HG03097 (cell line): ENCODE measurements at regions not wholly inside any gene's neighbourhood (a gene's known extent, or its start where the extent isn't known, plus 50 kb on each side); places are given as distances from the start of the nearest gene placed in this dataset.

Source experiments
- ATAC-seq: cut with Tn5 transposase; IDR thresholded peaks from one replicate; pipeline ENCODE4 v1.9.1; 2021; ENCODE audit not compliant: unreplicated experiment, low FRiP score

GRCh38 chr12:78473136-78473535 lies 391.4 kb upstream of the SYT1 start:
- ATAC-seq, result no peak

GRCh38 chr12:78473561-78473960 lies 391.0 kb upstream of the SYT1 start:
- ATAC-seq, result no peak

GRCh38 chr12:78483767-78484315 lies 380.7 kb upstream of the SYT1 start:
- no peak for ATAC-seq

- no peak for ATAC-seq
These were observed 374.6 kb upstream of the SYT1 start for GRCh38 chr12:78489990-78490389.

- no peak for ATAC-seq
These were observed 373.7 kb upstream of the SYT1 start for GRCh38 chr12:78490861-78491260.

GRCh38 chr12:78494911-78495310 lies 369.7 kb upstream of the SYT1 start:
- ATAC-seq, result no peak

- no peak for ATAC-seq
These were observed 362.7 kb upstream of the SYT1 start for GRCh38 chr12:78501825-78502224.

- ATAC-seq, result no peak
These were observed 345.2 kb upstream of the SYT1 start for GRCh38 chr12:78519422-78519821.

- no peak for ATAC-seq
These were observed 334.3 kb upstream of the SYT1 start for GRCh38 chr12:78530100-78530765.

GRCh38 chr12:78531831-78532458 lies 332.6 kb upstream of the SYT1 start:
- no peak for ATAC-seq

- no peak for ATAC-seq
These were observed 330.3 kb upstream of the SYT1 start for GRCh38 chr12:78534311-78534710.

GRCh38 chr12:78540606-78541336 lies 323.8 kb upstream of the SYT1 start:
- no peak for ATAC-seq

- no peak for ATAC-seq
These were observed 313.7 kb upstream of the SYT1 start for GRCh38 chr12:78550831-78551230.

- no peak for ATAC-seq
These were observed 308.8 kb upstream of the SYT1 start for GRCh38 chr12:78555802-78556201.

GRCh38 chr12:78556651-78557050 lies 307.9 kb upstream of the SYT1 start:
- ATAC-seq, result no peak

GRCh38 chr12:78559416-78559815 lies 305.2 kb upstream of the SYT1 start:
- no peak for ATAC-seq

GRCh38 chr12:78559886-78560285 lies 304.7 kb upstream of the SYT1 start:
- no peak for ATAC-seq

GRCh38 chr12:78560633-78561032 lies 303.9 kb upstream of the SYT1 start:
- no peak for ATAC-seq

GRCh38 chr12:78562368-78563205 lies 302.0 kb upstream of the SYT1 start:
- no peak for ATAC-seq

- no peak for ATAC-seq
These were observed 300.7 kb upstream of the SYT1 start for GRCh38 chr12:78563826-78564225.

- ATAC-seq, result no peak
These were observed 298.1 kb upstream of the SYT1 start for GRCh38 chr12:78566456-78566855.
